ENCODE measurements at regions not wholly inside any gene's neighbourhood (a gene's known extent, or its start where the extent isn't known, plus 50 kb on each side); places are given as distances from the start of the nearest gene placed in this dataset.

GRCh38 chr1:204736836-204737235 is 51.3 kb upstream of the LRRN2 start:
- DNase-seq = no peak

- no peak for DNase-seq
These were observed 53.0 kb upstream of the LRRN2 start for GRCh38 chr1:204738506-204738905.

GRCh38 chr1:204740354-204740753 is 54.8 kb upstream of the LRRN2 start:
- DNase-seq = no peak

- no peak for DNase-seq
These were observed 55.9 kb upstream of the LRRN2 start for GRCh38 chr1:204741440-204741839.

GRCh38 chr1:204742676-204743251 is 57.2 kb upstream of the LRRN2 start:
- DNase-seq = no peak

- no peak for DNase-seq
These were observed 58.7 kb upstream of the LRRN2 start for GRCh38 chr1:204744107-204744779.

GRCh38 chr1:204746838-204747442 is 61.4 kb upstream of the LRRN2 start:
- DNase-seq = peak; percentile 28

GRCh38 chr1:204751480-204751879 is 65.9 kb upstream of the LRRN2 start:
- no peak for DNase-seq

- DNase-seq = no peak
These were observed 66.5 kb upstream of the LRRN2 start for GRCh38 chr1:204751883-204752687.

- no peak for DNase-seq
These were observed 67.1 kb upstream of the LRRN2 start for GRCh38 chr1:204752688-204753040.

- no peak for DNase-seq
These were observed 69.3 kb upstream of the LRRN2 start for GRCh38 chr1:204754821-204755220.

- no peak for DNase-seq
These were observed 70.8 kb upstream of the LRRN2 start for GRCh38 chr1:204756349-204756748.

- DNase-seq = no peak
These were observed 71.3 kb upstream of the LRRN2 start for GRCh38 chr1:204756811-204757210.

- DNase-seq = no peak
These were observed 73.1 kb upstream of the LRRN2 start for GRCh38 chr1:204758601-204759000.

GRCh38 chr1:204760350-204760749 is 74.8 kb upstream of the LRRN2 start:
- DNase-seq = no peak

GRCh38 chr1:204760757-204761156 is 75.2 kb upstream of the LRRN2 start:
- no peak for DNase-seq

- peak; percentile 45 for DNase-seq
These were observed 78.4 kb upstream of the LRRN2 start for GRCh38 chr1:204763773-204764427.

- no peak for DNase-seq
These were observed 84.5 kb upstream of the LRRN2 start for GRCh38 chr1:204769997-204770396.

GRCh38 chr1:204771358-204771757 is 85.8 kb upstream of the LRRN2 start:
- no peak for DNase-seq

GRCh38 chr1:204773246-204773645 is 87.7 kb upstream of the LRRN2 start:
- DNase-seq = no peak

- DNase-seq = no peak
These were observed 90.0 kb upstream of the LRRN2 start for GRCh38 chr1:204775546-204775945.

- no peak for DNase-seq
These were observed 92.1 kb upstream of the LRRN2 start for GRCh38 chr1:204777591-204777990.

GRCh38 chr1:204780630-204781029 is 90.0 kb upstream of the NFASC start:
- DNase-seq = no peak
